Caco-2 (cell line): ENCODE measurements at regions not wholly inside any gene's neighbourhood (a gene's known extent, or its start where the extent isn't known, plus 50 kb on each side); places are given as distances from the start of the nearest gene placed in this dataset.

Experiments used
- BruUV-seq: library from RNA; stranded (reverse); fragments of 400-500 nt; replicated peaks from 2 replicates; lab custom pipeline; 2021; lab: Mats Ljungman, UMichigan
- CTCF ChIA-PET: fragments of 300-600 bp; sonication (Branson Sonifier 250); formaldehyde crosslinking; loops from one replicate; lab custom pipeline; 2022; ENCODE audit warnings: antibody characterized with exemption; lab: Charles Lee
- POLR2A ChIA-PET: fragments of 300-600 bp; sonication (Branson Sonifier 250); formaldehyde crosslinking; loops from one replicate; lab custom pipeline; 2022; ENCODE audit warnings: antibody characterized with exemption; lab: Charles Lee
- DNase-seq, 2 experiments: peaks; one replicate each; pipeline versions ENCODE4 v3.0.0 to v3.0.0-alpha.2; 2020 to 2022
- H3K27me3 ChIP-seq: replicated peaks from 2 replicates; pipeline ENCODE4 v1.6.0; 2011; ENCODE audit warnings: low read length; ENCODE audit not compliant: control insufficient read depth, insufficient read depth
- H3K36me3 ChIP-seq: 2 replicates; pipeline ENCODE4 v1.5.1; 2011; ENCODE audit warnings: low read length; ENCODE audit not compliant: control insufficient read depth, insufficient read depth
- H3K4me1 ChIP-seq: fragments of 250-450 bp; sonication (Bioruptor Pico); 2 replicates; pipeline ENCODE4 v1.5.1; 2020; ENCODE audit warnings: mild to moderate bottlenecking
- H3K4me3 ChIP-seq: 2 replicates; pipeline ENCODE4 v1.5.1; 2011; ENCODE audit warnings: low read depth, mild to moderate bottlenecking, control low read depth, low read length
- H3K9me3 ChIP-seq: fragments of 250-450 bp; sonication (Bioruptor Pico); 2 replicates; pipeline ENCODE4 v1.5.1; 2020; ENCODE audit warnings: mild to moderate bottlenecking, moderate library complexity
- H3K27ac Mint-ChIP-seq: one replicate; pipeline ENCODE4 v1.8.0; 2022; ENCODE audit warnings: mixed read lengths; ENCODE audit not compliant: unreplicated experiment
- H3K27me3 Mint-ChIP-seq: one replicate; pipeline ENCODE4 v1.8.0; 2022; ENCODE audit warnings: mixed read lengths; ENCODE audit not compliant: insufficient read depth, unreplicated experiment
- H3K36me3 Mint-ChIP-seq: one replicate; pipeline ENCODE4 v1.8.0; 2022; ENCODE audit warnings: mild to moderate bottlenecking, mixed read lengths; ENCODE audit not compliant: insufficient read depth, unreplicated experiment
- H3K4me1 Mint-ChIP-seq: one replicate; pipeline ENCODE4 v1.8.0; 2022; ENCODE audit warnings: low read depth, mixed read lengths; ENCODE audit not compliant: unreplicated experiment
- H3K4me3 Mint-ChIP-seq: one replicate; pipeline ENCODE4 v1.8.0; 2022; ENCODE audit warnings: mild to moderate bottlenecking, moderate library complexity, mixed read lengths; ENCODE audit not compliant: unreplicated experiment
- H3K9me3 Mint-ChIP-seq: one replicate; pipeline ENCODE4 v1.8.0; 2022; ENCODE audit warnings: mixed read lengths; ENCODE audit not compliant: unreplicated experiment
- CTCF ChIP-seq, 2 experiments: fragments of 200-600 bp in 1 of 2; IDR thresholded peaks; 1 replicate in 1 of 2; 2 replicates in 1 of 2; pipeline versions ENCODE4 v1.5.1 to v1.8.0; 2011 to 2022; ENCODE audit warnings: antibody characterized with exemption in 1 of 2, control low read depth in 1 of 2, inconsistent platforms in 1 of 2, low read depth in 1 of 2, low read length in 1 of 2, mild to moderate bottlenecking in 1 of 2, moderate library complexity in 1 of 2; ENCODE audit not compliant: insufficient read depth in 1 of 2, severe bottlenecking in 1 of 2, unreplicated experiment in 1 of 2
- intact Hi-C: fragments of 100-400 bp; cut with micrococcal nuclease; formaldehyde crosslinking; loops from one replicate; pipeline ENCODE4 v1.10.0; 2022; ENCODE audit not compliant: unreplicated experiment

GRCh38 chr12:83641789-83642188 lies 955.1 kb downstream of the TMTC2 start:
- no peaks in the 10 kb centered on the region for H3K36me3 Mint-ChIP-seq
- no TSS peak for BruUV-seq
- POLR2A ChIA-PET: no interaction called here

GRCh38 chr12:83634726-83635267 lies 948.1 kb downstream of the TMTC2 start:
- no peak for TF ChIP-seq CTCF (IDR thresholded peaks at IDR 0.05; ENCODE audit: insufficient read depth in 1 of 2, low read depth in 1 of 2, low read length in 1 of 2, severe bottlenecking in 1 of 2, unreplicated experiment in 1 of 2)
- ChIA-PET POLR2A (no interaction called here), CTCF (no interaction called here)
- DNase-seq: no peak
- Mint-ChIP-seq H3K27me3 (no peaks in the 10 kb centered on the region), H3K9me3 (no peaks in the 10 kb centered on the region), H3K4me1 (no peaks in the 10 kb centered on the region), H3K27ac (no peak overlapping the region), H3K36me3 (no peaks in the 10 kb centered on the region), H3K4me3 (no peak overlapping the region)
- Histone ChIP-seq H3K4me3 (no peak overlapping the region), H3K4me1 (no peaks in the 10 kb centered on the region), H3K9me3 (no peaks in the 10 kb centered on the region), H3K27me3 (no peaks in the 10 kb centered on the region), H3K36me3 (no peaks in the 10 kb centered on the region)
- intact Hi-C loops: no loop called here
- BruUV-seq: no TSS peak

More at GRCh38 chr12:83641789-83642188, 955.1 kb downstream of the TMTC2 start:
- H3K27me3 ChIP-seq: no peaks in the 10 kb centered on the region
- no peak overlapping the region for H3K4me3 ChIP-seq
- Mint-ChIP-seq H3K9me3 (no peaks in the 10 kb centered on the region), H3K27ac (no peak overlapping the region), H3K4me1 (no peaks in the 10 kb centered on the region), H3K27me3 (no peaks in the 10 kb centered on the region), H3K4me3 (no peak overlapping the region)
- CTCF ChIA-PET: no interaction called here
- no peak for TF ChIP-seq CTCF (IDR thresholded peaks at IDR 0.05; ENCODE audit: insufficient read depth in 1 of 2, low read depth in 1 of 2, low read length in 1 of 2, severe bottlenecking in 1 of 2, unreplicated experiment in 1 of 2)
- H3K4me1 ChIP-seq: no peaks in the 10 kb centered on the region
- H3K9me3 ChIP-seq: no peaks in the 10 kb centered on the region
- no peaks in the 10 kb centered on the region for H3K36me3 ChIP-seq
- intact Hi-C loops: no loop called here
- no peak for DNase-seq

DNA sequence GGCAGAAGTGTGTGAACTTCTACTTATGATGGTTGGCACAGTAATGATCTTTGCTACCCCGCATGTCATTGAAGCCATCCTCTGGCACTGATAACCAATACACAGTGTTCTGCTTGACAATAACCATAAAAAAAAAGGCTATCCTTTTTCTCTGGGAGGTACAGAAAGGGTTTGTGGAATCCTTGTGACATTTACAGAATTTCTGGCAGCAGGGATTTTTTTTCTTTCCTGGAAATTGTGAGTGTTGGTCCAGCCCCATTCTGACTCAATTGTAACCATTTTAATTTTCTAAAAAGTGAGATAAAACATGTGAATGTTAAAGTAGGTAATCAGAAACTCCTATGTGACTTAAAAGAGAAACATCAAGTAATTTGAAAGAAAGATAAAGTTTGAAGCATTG lies 943.8 kb downstream of the TMTC2 start:
- intact Hi-C loops: no loop called here
- Mint-ChIP-seq H3K9me3 (no peaks in the 10 kb centered on the region), H3K4me3 (no peak overlapping the region), H3K27ac (no peak overlapping the region), H3K27me3 (no peaks in the 10 kb centered on the region), H3K4me1 (no peaks in the 10 kb centered on the region), H3K36me3 (no peaks in the 10 kb centered on the region)
- BruUV-seq: no TSS peak
- no peaks in the 10 kb centered on the region for H3K4me1 ChIP-seq
- ChIA-PET CTCF (no interaction called here), POLR2A (no interaction called here)
- DNase-seq: no peak
- no peaks in the 10 kb centered on the region for H3K9me3 ChIP-seq
- no peak overlapping the region for H3K4me3 ChIP-seq
- H3K36me3 ChIP-seq: no peaks in the 10 kb centered on the region
- no peak for TF ChIP-seq CTCF (IDR thresholded peaks at IDR 0.05; ENCODE audit: insufficient read depth in 1 of 2, low read depth in 1 of 2, low read length in 1 of 2, severe bottlenecking in 1 of 2, unreplicated experiment in 1 of 2)
- no peaks in the 10 kb centered on the region for H3K27me3 ChIP-seq
